Spleen (tissue), 11 donors: ENCODE measurements at regions not wholly inside any gene's neighbourhood (a gene's known extent, or its start where the extent isn't known, plus 50 kb on each side); places are given as distances from the start of the nearest gene placed in this dataset.

ENCODE experiments used
- DNase-seq: peaks from one replicate; pipeline ENCODE4 v3.0.0-alpha.2; 2020
- H3K27ac ChIP-seq, 8 donors: fragments of 200-600 bp; sonication (generic) in 7 of 8; 1 replicate in 4 of 8; 2 replicates in 4 of 8; pipeline versions ENCODE4 v1.5.0 to v1.8.0; 2016 to 2021; ENCODE audit warnings: inconsistent platforms in 4 of 8, mild to moderate bottlenecking in 4 of 8, moderate library complexity in 1 of 8
- H3K27me3 ChIP-seq, 7 donors: fragments of 200-600 bp; sonication (generic) in 6 of 7; replicated peaks in 1 of 7; 1 replicate in 4 of 7; 2 replicates in 3 of 7; pipeline versions ENCODE4 v1.5.0 to v1.8.0; 2016 to 2021; ENCODE audit warnings: inconsistent platforms in 3 of 7, mild to moderate bottlenecking in 1 of 7
- H3K36me3 ChIP-seq, 6 donors: fragments of 200-600 bp; sonication (generic) in 5 of 6; 1 replicate in 4 of 6; 2 replicates in 2 of 6; pipeline versions ENCODE4 v1.5.0 to v1.8.0; 2016 to 2021; ENCODE audit warnings: inconsistent platforms in 2 of 6
- H3K4me1 ChIP-seq, 6 donors: fragments of 200-600 bp; sonication (generic) in 5 of 6; 1 replicate in 3 of 6; 2 replicates in 3 of 6; pipeline versions ENCODE4 v1.5.0 to v1.8.0; 2016 to 2021; ENCODE audit warnings: inconsistent platforms in 3 of 6
- H3K4me3 ChIP-seq, 8 donors: fragments of 200-600 bp; sonication (generic) in 7 of 8; 1 replicate in 4 of 8; 2 replicates in 4 of 8; pipeline versions ENCODE4 v1.5.0 to v1.8.0; 2016 to 2021; ENCODE audit warnings: inconsistent platforms in 4 of 8, mild to moderate bottlenecking in 4 of 8, moderate library complexity in 2 of 8
- H3K9me3 ChIP-seq, 8 donors: fragments of 200-600 bp; sonication (generic) in 7 of 8; 1 replicate in 4 of 8; 2 replicates in 4 of 8; pipeline versions ENCODE4 v1.5.0 to v1.8.0; 2016 to 2021; ENCODE audit warnings: inconsistent platforms in 4 of 8
- CTCF ChIP-seq, 11 experiments: fragments of 200-600 bp in 7 of 11; fragments of 450-650 bp in 4 of 11; sonication (generic) in 4 of 11; IDR thresholded peaks in 8 of 11; conservative IDR thresholded peaks in 3 of 11; 1 replicate in 7 of 11; 2 replicates in 4 of 11; pipeline versions ENCODE4 v1.4.0 to v1.8.0; 2016 to 2021; ENCODE audit warnings: antibody characterized with exemption in 11 of 11, inconsistent platforms in 4 of 11, mild to moderate bottlenecking in 1 of 11
- POLR2A ChIP-seq, 3 donors: fragments of 450-650 bp; IDR thresholded peaks; one replicate each; pipeline ENCODE4 v1.5.1; 2017; ENCODE audit warnings: antibody characterized with exemption in 3 of 3, mild to moderate bottlenecking in 1 of 3
- POLR2AphosphoS5 ChIP-seq, 3 donors: sonication (generic); formaldehyde crosslinking; IDR thresholded peaks; one replicate each; pipeline ENCODE4 v1.5.1; 2017; ENCODE audit warnings: antibody characterized with exemption in 3 of 3
- WGBS, 5 donors: extraction: QIAGEN DNeasy Blood & Tissue Kit in 3 of 5; methylation state at CpG; one replicate each; pipeline versions ENCODE4 v1.1.5 to v1.1.7; 2013 to 2018; 5-methylcytosine and 5-hydroxymethylcytosine counted together
- intact Hi-C: fragments of 100-400 bp; cut with DNase I; formaldehyde crosslinking; loops from one replicate; pipeline ENCODE4 v1.15.0; 2023; ENCODE audit warnings: low total_unique reads
- donor health status: healthy with polysubstance abuse.
- donor health status: DM: no; HTN: no; CAD: no; lungs with moderate emphysema.
- donor health status: DM: no; HTN: no; CAD: no.
- donor health status: Bipolar disorder and iron deficiency.
- donor health status: healthy.
- donor health status: DM: no; HTN: no; CAD: no.
- donor health status: DM: yes; HTN: yes; CAD: no.

- Histone ChIP-seq H3K4me3 (no peak overlapping the region), H3K27me3 (peaks cover 0 to 9% (median 0%) of the 10 kb centered on the region in 7 donors), H3K27ac (no peak overlapping the region), H3K4me1 (no peaks in the 10 kb centered on the region), H3K36me3 (no peaks in the 10 kb centered on the region), H3K9me3 (no peaks in the 10 kb centered on the region)
- intact Hi-C loops = no loop called here
- DNase-seq = no peak
- no peak for TF ChIP-seq POLR2A (IDR thresholded peaks at IDR 0.05)
- TF ChIP-seq POLR2AphosphoS5 (IDR thresholded peaks at IDR 0.05) = no peak
- no peak for TF ChIP-seq CTCF (IDR thresholded peaks at IDR 0.05 in 8 of 11, conservative IDR thresholded peaks at IDR 0.05 in 3 of 11)
- WGBS, 5 donors = 86 to 95% (median 90%) methylated on average over 5 of the region's 5 CpGs
Observed at GRCh38 chr9:89940625-89941024, 335.8 kb downstream of the GADD45G start.

GRCh38 chr9:89941875-89942274, 337.1 kb downstream of the GADD45G start:
- H3K9me3 ChIP-seq = no peaks in the 10 kb centered on the region
- DNase-seq = no peak
- no peak overlapping the region for H3K27ac ChIP-seq
- intact Hi-C loops = no loop called here
- no peak overlapping the region for H3K4me3 ChIP-seq
- H3K36me3 ChIP-seq = no peaks in the 10 kb centered on the region
- no peaks in the 10 kb centered on the region for H3K4me1 ChIP-seq
- TF ChIP-seq CTCF (IDR thresholded peaks at IDR 0.05 in 8 of 11, conservative IDR thresholded peaks at IDR 0.05 in 3 of 11) (no peak), POLR2A (IDR thresholded peaks at IDR 0.05) (no peak), POLR2AphosphoS5 (IDR thresholded peaks at IDR 0.05) (peak in 1 of 3 donors; percentile 41)
- 79 to 96% (median 87%) methylated on average over 2 of the region's 2 CpGs for WGBS, 5 donors
- H3K27me3 ChIP-seq = peaks cover 0 to 9% (median 0%) of the 10 kb centered on the region in 7 donors

GRCh38 chr9:89942643-89943042, 337.8 kb downstream of the GADD45G start:
- no peak for DNase-seq
- no peak overlapping the region for H3K27ac ChIP-seq
- TF ChIP-seq POLR2A (IDR thresholded peaks at IDR 0.05) = no peak
- TF ChIP-seq POLR2AphosphoS5 (IDR thresholded peaks at IDR 0.05) = no peak
- no peak for TF ChIP-seq CTCF (IDR thresholded peaks at IDR 0.05 in 8 of 11, conservative IDR thresholded peaks at IDR 0.05 in 3 of 11)

GRCh38 chr9:89943309-89943708, 338.5 kb downstream of the GADD45G start:
- Histone ChIP-seq H3K9me3 (no peaks in the 10 kb centered on the region), H3K36me3 (no peaks in the 10 kb centered on the region), H3K27me3 (peaks cover 0 to 9% (median 0%) of the 10 kb centered on the region in 7 donors), H3K4me1 (no peaks in the 10 kb centered on the region), H3K4me3 (no peak overlapping the region), H3K27ac (no peak overlapping the region)
- 75 to 91% (median 81%) methylated on average over 2 of the region's 2 CpGs for WGBS, 5 donors
- no peak for DNase-seq
- TF ChIP-seq CTCF (IDR thresholded peaks at IDR 0.05 in 8 of 11, conservative IDR thresholded peaks at IDR 0.05 in 3 of 11) (no peak), POLR2A (IDR thresholded peaks at IDR 0.05) (no peak), POLR2AphosphoS5 (IDR thresholded peaks at IDR 0.05) (no peak)
- intact Hi-C loops = no loop called here

More at GRCh38 chr9:89942643-89943042, 337.8 kb downstream of the GADD45G start:
- H3K4me1 ChIP-seq = no peaks in the 10 kb centered on the region
- peaks cover 0 to 9% (median 0%) of the 10 kb centered on the region in 7 donors for H3K27me3 ChIP-seq
- H3K9me3 ChIP-seq = no peaks in the 10 kb centered on the region
- H3K36me3 ChIP-seq = no peaks in the 10 kb centered on the region
- no peak overlapping the region for H3K4me3 ChIP-seq
- intact Hi-C loops = no loop called here
- WGBS, 5 donors = 85 to 91% (median 88%) methylated on average over 7 of the region's 7 CpGs
